C4-2B (cell line): ENCODE measurements at regions not wholly inside any gene's neighbourhood (a gene's known extent, or its start where the extent isn't known, plus 50 kb on each side); places are given as distances from the start of the nearest gene placed in this dataset.

Experiments used
- CTCF ChIP-seq: fragments of 450-650 bp; conservative IDR thresholded peaks from 2 replicates; pipeline ENCODE4 v1.5.1; 2017; ENCODE audit warnings: mild to moderate bottlenecking
- ZFX ChIP-seq: fragments of 450-650 bp; IDR thresholded peaks from 2 replicates; pipeline ENCODE4 v1.6.1; 2017

GRCh38 chr18:41893432-41893831, 61.6 kb upstream of the PIK3C3 start:
- TF ChIP-seq CTCF (no peak), ZFX (no peak)
